ENCODE measurements at regions not wholly inside any gene's neighbourhood (a gene's known extent, or its start where the extent isn't known, plus 50 kb on each side); places are given as distances from the start of the nearest gene placed in this dataset.

DNA sequence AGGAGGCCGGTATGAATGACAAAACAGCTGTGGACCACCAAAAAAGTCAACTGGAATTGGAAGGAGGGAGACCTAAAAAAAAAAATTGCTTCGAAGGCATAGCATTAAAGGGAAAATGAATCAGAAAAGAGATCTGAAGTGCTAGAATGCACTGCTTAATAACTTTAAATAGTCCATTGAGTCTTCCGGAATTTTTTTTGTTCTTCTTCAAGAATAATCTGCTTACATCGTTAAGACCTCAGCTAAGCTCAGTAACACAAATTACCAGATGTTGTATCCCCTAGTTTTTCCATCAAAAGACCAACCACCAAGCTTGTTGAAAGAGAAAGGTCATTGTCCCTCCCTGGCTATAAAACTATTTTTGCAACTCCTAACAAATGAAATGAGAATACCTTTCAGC is 560.5 kb downstream of the NR2F2 start:
- H3K27ac ChIP-seq: peak overlapping the region; percentile 59
- DNase-seq (no peak), ATAC-seq (no peak)
- H3K4me3 ChIP-seq: peak overlapping the region; percentile 42
- no peaks in the 10 kb centered on the region for H3K27me3 ChIP-seq (ENCODE audit: low read depth)
- H3K36me3 ChIP-seq: no peaks in the 10 kb centered on the region
- intact Hi-C loops (cut with DNase I): no loop called here
- H3K9me3 ChIP-seq: no peaks in the 10 kb centered on the region
- no peak for TF ChIP-seq CTCF (IDR thresholded peaks at IDR 0.05)
- no peaks in the 10 kb centered on the region for H3K4me1 ChIP-seq

GRCh38 chr15:96893159-96893906 is 562.8 kb downstream of the NR2F2 start:
- ATAC-seq (peak in 1 of 2 donors; percentile 74), DNase-seq (no peak)
- peak; percentile 61 for TF ChIP-seq CTCF (IDR thresholded peaks at IDR 0.05)

DNA sequence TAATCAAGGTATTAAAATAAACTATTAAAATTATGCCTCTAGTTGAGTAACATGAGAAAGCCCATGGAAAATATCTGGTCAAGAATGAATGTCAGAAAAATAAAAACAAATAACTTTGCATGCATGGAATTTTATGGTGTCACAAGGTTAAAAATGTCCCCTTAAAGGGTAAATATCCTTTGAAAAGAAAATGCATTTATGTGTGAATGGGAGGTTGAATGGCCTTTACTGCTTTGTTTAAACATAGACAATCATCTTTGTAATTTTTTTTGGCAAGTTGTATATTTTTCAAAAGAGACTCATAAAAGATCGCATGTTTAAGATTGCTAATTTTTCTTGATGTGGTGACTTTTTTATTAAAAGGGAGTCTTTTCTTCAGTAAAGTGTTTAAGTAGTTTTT is 564.2 kb downstream of the NR2F2 start:
- ATAC-seq: no peak

More at GRCh38 chr15:96893159-96893906, 562.8 kb downstream of the NR2F2 start:
- no peaks in the 10 kb centered on the region for H3K9me3 ChIP-seq
- H3K36me3 ChIP-seq: no peaks in the 10 kb centered on the region
- H3K27ac ChIP-seq: no peak overlapping the region
- no peaks in the 10 kb centered on the region for H3K4me1 ChIP-seq
- no peak overlapping the region for H3K4me3 ChIP-seq
- no peaks in the 10 kb centered on the region for H3K27me3 ChIP-seq (ENCODE audit: low read depth)
- intact Hi-C loops (cut with DNase I): no loop called here

GRCh38 chr15:96896766-96897165 is 566.3 kb downstream of the NR2F2 start:
- no peak overlapping the region for H3K27ac ChIP-seq
- no peaks in the 10 kb centered on the region for H3K4me1 ChIP-seq
- ATAC-seq (no peak), DNase-seq (no peak)
- H3K36me3 ChIP-seq: no peaks in the 10 kb centered on the region
- no peaks in the 10 kb centered on the region for H3K9me3 ChIP-seq
- H3K27me3 ChIP-seq (ENCODE audit: low read depth): no peaks in the 10 kb centered on the region
- intact Hi-C loops (cut with DNase I): no loop called here
- H3K4me3 ChIP-seq: no peak overlapping the region
- TF ChIP-seq CTCF (IDR thresholded peaks at IDR 0.05): no peak

More for the DNA sequence above, 564.2 kb downstream of the NR2F2 start:
- DNase-seq: no peak
- no peak overlapping the region for H3K4me3 ChIP-seq
- H3K27me3 ChIP-seq (ENCODE audit: low read depth): no peaks in the 10 kb centered on the region
- no peaks in the 10 kb centered on the region for H3K36me3 ChIP-seq
- intact Hi-C loops (cut with DNase I): no loop called here
- TF ChIP-seq CTCF (IDR thresholded peaks at IDR 0.05): no peak
- H3K27ac ChIP-seq: no peak overlapping the region
- no peaks in the 10 kb centered on the region for H3K9me3 ChIP-seq
- H3K4me1 ChIP-seq: no peaks in the 10 kb centered on the region

GRCh38 chr15:96914081-96914480 is 583.6 kb downstream of the NR2F2 start:
- TF ChIP-seq CTCF (IDR thresholded peaks at IDR 0.05): no peak
- Histone ChIP-seq H3K36me3 (no peaks in the 10 kb centered on the region), H3K27me3 (ENCODE audit: low read depth) (no peaks in the 10 kb centered on the region), H3K4me1 (no peaks in the 10 kb centered on the region), H3K27ac (no peak overlapping the region), H3K9me3 (peaks cover 18% of the 10 kb centered on the region), H3K4me3 (no peak overlapping the region)
- intact Hi-C loops (cut with DNase I): no loop called here
- ATAC-seq (no peak), DNase-seq (no peak)
